Large intestine (tissue), 3 donors: ENCODE measurements at regions not wholly inside any gene's neighbourhood (a gene's known extent, or its start where the extent isn't known, plus 50 kb on each side); places are given as distances from the start of the nearest gene placed in this dataset.

Source experiments
- DNase-seq, 2 donors: peaks; one replicate each; pipeline versions ENCODE4 v3.0.0 to v3.0.0-alpha.2; 2013
- H3K27ac ChIP-seq: one replicate; pipeline ENCODE4 v1.5.1; 2013; ENCODE audit warnings: low read length
- H3K27me3 ChIP-seq: 2 replicates; pipeline ENCODE4 v1.6.1; 2013; ENCODE audit warnings: low read length; ENCODE audit not compliant: control insufficient read depth, insufficient read depth
- H3K36me3 ChIP-seq: 2 replicates; pipeline ENCODE4 v1.6.1; 2013; ENCODE audit warnings: low read length; ENCODE audit not compliant: control insufficient read depth, insufficient read depth
- H3K4me1 ChIP-seq: one replicate; pipeline ENCODE4 v1.6.1; 2013; ENCODE audit warnings: low read length; ENCODE audit not compliant: control insufficient read depth, insufficient read depth
- H3K4me3 ChIP-seq: one replicate; pipeline ENCODE4 v1.5.1; 2013; ENCODE audit warnings: low read length
- H3K9me3 ChIP-seq: one replicate; pipeline ENCODE4 v1.6.1; 2013; ENCODE audit warnings: mild to moderate bottlenecking, low read depth, low read length, moderate library complexity; ENCODE audit not compliant: control insufficient read depth
- WGBS: methylation state at CpG from one replicate; pipeline ENCODE4 v1.1.5; 2013; ENCODE audit warnings: low lambda C conversion rate; ENCODE audit not compliant: insufficient coverage; 5-methylcytosine and 5-hydroxymethylcytosine counted together

GRCh38 chr12:39186744-39187143 lies 256.2 kb downstream of the KIF21A start:
- no peak for DNase-seq
- Histone ChIP-seq H3K27me3 (no peaks in the 10 kb centered on the region), H3K9me3 (no peaks in the 10 kb centered on the region), H3K27ac (no peak overlapping the region), H3K36me3 (no peaks in the 10 kb centered on the region), H3K4me3 (no peak overlapping the region), H3K4me1 (no peaks in the 10 kb centered on the region)
- 80% methylated on average over 1 of the region's 11 CpGs for WGBS

GRCh38 chr12:39178837-39179236 lies 264.1 kb downstream of the KIF21A start:
- no peak overlapping the region for H3K27ac ChIP-seq
- H3K36me3 ChIP-seq: no peaks in the 10 kb centered on the region
- WGBS: no CpG with 5 or more reads among the region's 1 CpG
- DNase-seq: no peak
- H3K4me1 ChIP-seq: no peaks in the 10 kb centered on the region
- H3K9me3 ChIP-seq: no peaks in the 10 kb centered on the region
- H3K27me3 ChIP-seq: no peaks in the 10 kb centered on the region
- no peak overlapping the region for H3K4me3 ChIP-seq

DNA sequence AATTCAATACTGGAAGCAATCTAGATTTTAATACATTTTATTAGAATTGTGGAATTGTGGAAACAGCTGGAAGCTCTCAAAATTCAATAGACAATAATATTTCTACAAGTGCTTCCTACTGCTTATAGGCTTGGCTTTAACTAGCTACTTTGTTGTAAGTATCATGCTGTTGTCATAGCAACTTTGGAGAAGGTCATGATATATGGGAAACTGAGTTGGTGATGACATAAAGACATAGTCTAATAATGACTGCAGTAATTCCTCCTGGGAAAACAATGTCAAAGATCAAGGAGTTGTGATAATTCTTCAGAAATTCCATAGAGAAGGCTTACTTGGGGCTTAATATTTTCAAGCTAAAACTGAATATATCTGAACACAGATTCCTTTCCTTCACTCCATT lies 266.6 kb downstream of the KIF21A start:
- H3K27ac ChIP-seq: no peak overlapping the region
- no peaks in the 10 kb centered on the region for H3K4me1 ChIP-seq
- H3K9me3 ChIP-seq: no peaks in the 10 kb centered on the region
- no peaks in the 10 kb centered on the region for H3K27me3 ChIP-seq
- no peak overlapping the region for H3K4me3 ChIP-seq
- H3K36me3 ChIP-seq: no peaks in the 10 kb centered on the region
- no peak for DNase-seq

- no peaks in the 10 kb centered on the region for H3K36me3 ChIP-seq
- H3K4me1 ChIP-seq: no peaks in the 10 kb centered on the region
- no peaks in the 10 kb centered on the region for H3K9me3 ChIP-seq
- 80% methylated on average over 1 of the region's 2 CpGs for WGBS
- H3K4me3 ChIP-seq: no peak overlapping the region
- no peak for DNase-seq
- no peaks in the 10 kb centered on the region for H3K27me3 ChIP-seq
- H3K27ac ChIP-seq: no peak overlapping the region
These were observed 268.3 kb upstream of the CPNE8 start for GRCh38 chr12:39173726-39174125.

DNA sequence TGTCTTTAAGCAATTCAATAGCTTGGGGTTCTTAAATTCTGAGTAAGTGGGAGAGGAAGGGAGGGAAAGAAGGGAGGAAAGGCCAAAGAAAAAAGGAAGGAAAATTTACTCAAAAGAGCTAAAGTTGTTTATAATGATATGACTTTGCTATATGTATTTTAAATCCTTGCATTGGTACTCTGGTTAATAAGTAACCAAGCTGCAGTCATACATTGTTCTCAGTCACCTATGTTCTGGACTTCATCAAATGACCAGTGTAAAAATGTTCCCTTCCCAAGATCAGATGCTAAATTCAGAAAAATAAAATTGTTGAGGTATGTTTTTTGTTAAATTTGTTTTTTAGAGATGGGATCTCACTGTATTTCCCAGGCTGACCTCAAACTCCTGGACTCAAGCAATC lies 259.9 kb upstream of the CPNE8 start:
- Histone ChIP-seq H3K4me1 (no peaks in the 10 kb centered on the region), H3K9me3 (no peaks in the 10 kb centered on the region), H3K36me3 (no peaks in the 10 kb centered on the region), H3K27ac (no peak overlapping the region), H3K4me3 (no peak overlapping the region), H3K27me3 (no peaks in the 10 kb centered on the region)
- DNase-seq: no peak

GRCh38 chr12:39161465-39162085 lies 256.2 kb upstream of the CPNE8 start:
- no peak for DNase-seq
- H3K4me3 ChIP-seq: no peak overlapping the region
- no peaks in the 10 kb centered on the region for H3K36me3 ChIP-seq
- H3K4me1 ChIP-seq: no peaks in the 10 kb centered on the region
- no peaks in the 10 kb centered on the region for H3K9me3 ChIP-seq
- no peaks in the 10 kb centered on the region for H3K27me3 ChIP-seq
- H3K27ac ChIP-seq: no peak overlapping the region
- WGBS: 56% methylated on average over 1 of the region's 4 CpGs

DNA sequence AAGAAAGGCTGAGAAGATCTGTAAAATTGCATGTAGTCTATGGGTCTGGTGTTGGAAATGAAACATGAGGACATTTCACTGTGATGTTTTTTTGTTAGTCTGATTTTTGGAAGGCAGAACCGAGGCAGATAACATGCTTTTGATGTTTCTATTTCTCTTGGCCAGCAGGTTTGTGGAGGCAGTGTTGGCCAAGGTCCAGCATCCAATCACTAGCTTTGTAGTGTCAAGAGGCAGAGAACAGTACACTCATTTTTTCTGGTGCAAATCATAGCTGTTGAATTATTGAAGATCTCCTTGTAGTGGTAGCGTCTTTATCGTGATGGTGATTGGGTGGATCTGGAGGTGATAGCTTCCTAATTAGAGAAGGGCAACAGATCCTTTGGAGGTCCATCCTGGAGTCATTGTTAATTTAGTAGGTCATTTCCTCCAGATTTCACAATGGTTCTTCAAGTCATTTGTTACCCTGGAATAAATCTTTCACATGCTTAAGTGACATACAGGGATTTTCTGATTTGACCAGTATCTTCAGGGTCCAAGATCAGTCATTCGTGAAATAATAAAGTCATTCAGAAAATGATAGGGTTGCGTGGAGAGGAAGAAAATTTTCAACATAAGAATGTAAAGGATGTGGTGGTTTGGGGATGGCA lies 252.4 kb upstream of the CPNE8 start:
- no peak for DNase-seq
- 80% methylated on average over 2 of the region's 5 CpGs for WGBS
- Histone ChIP-seq H3K9me3 (no peaks in the 10 kb centered on the region), H3K36me3 (no peaks in the 10 kb centered on the region), H3K4me3 (no peak overlapping the region), H3K27me3 (no peaks in the 10 kb centered on the region), H3K4me1 (no peaks in the 10 kb centered on the region), H3K27ac (no peak overlapping the region)

- no peaks in the 10 kb centered on the region for H3K36me3 ChIP-seq
- peak overlapping the region; percentile 53 for H3K4me3 ChIP-seq
- H3K9me3 ChIP-seq: peaks cover 16% of the 10 kb centered on the region
- H3K27me3 ChIP-seq: peaks cover 22% of the 10 kb centered on the region
- 53% methylated on average over 2 of the region's 70 CpGs for WGBS
- no peaks in the 10 kb centered on the region for H3K4me1 ChIP-seq
- DNase-seq: peak; percentile 13 to 49
- H3K27ac ChIP-seq: no peak overlapping the region
These were observed 240.0 kb upstream of the CPNE8 start for GRCh38 chr12:39145175-39145999.

GRCh38 chr12:39144613-39145061 lies 239.2 kb upstream of the CPNE8 start:
- Histone ChIP-seq H3K27ac (no peak overlapping the region), H3K27me3 (peaks cover 22% of the 10 kb centered on the region), H3K4me3 (peak overlapping the region; percentile 53), H3K4me1 (no peaks in the 10 kb centered on the region), H3K36me3 (no peaks in the 10 kb centered on the region), H3K9me3 (peaks cover 15% of the 10 kb centered on the region)
- peak in 1 of 2 donors; percentile 16 for DNase-seq
- no CpG with 5 or more reads among the region's 41 CpGs for WGBS

- no peak overlapping the region for H3K27ac ChIP-seq
- H3K9me3 ChIP-seq: no peaks in the 10 kb centered on the region
- WGBS: 80% methylated on average over 1 of the region's 4 CpGs
- no peak for DNase-seq
- no peaks in the 10 kb centered on the region for H3K36me3 ChIP-seq
- H3K4me1 ChIP-seq: no peaks in the 10 kb centered on the region
- no peaks in the 10 kb centered on the region for H3K27me3 ChIP-seq
- H3K4me3 ChIP-seq: no peak overlapping the region
These were observed 232.9 kb upstream of the CPNE8 start for GRCh38 chr12:39138268-39138667.
